NAMALWA (cell line): ENCODE measurements at regions not wholly inside any gene's neighbourhood (a gene's known extent, or its start where the extent isn't known, plus 50 kb on each side); places are given as distances from the start of the nearest gene placed in this dataset.

Source experiments
- DNase-seq: peaks from one replicate; pipeline ENCODE4 v3.0.0-alpha.2; 2015; ENCODE audit warnings: low spot score

DNA sequence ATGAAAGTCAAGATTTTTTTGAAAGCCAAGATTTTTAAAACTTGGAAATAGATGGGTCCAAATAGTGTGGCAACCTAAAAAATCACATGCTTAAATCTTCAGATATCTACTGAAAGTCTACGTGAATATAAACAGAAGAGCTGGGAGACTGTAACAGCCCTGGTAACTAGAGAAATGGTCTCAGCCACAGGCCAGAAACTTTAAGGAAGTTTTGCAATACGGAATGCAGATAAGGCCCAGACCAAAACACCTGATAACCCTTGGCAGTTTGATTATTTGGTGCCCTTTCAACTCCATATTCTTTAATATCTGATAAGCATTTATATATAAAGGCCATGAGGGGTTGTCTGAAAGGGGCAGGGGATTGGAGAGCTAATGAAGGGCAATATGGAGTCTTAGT is 537.3 kb upstream of the TGFBR2 start:
- no peak for DNase-seq

DNA sequence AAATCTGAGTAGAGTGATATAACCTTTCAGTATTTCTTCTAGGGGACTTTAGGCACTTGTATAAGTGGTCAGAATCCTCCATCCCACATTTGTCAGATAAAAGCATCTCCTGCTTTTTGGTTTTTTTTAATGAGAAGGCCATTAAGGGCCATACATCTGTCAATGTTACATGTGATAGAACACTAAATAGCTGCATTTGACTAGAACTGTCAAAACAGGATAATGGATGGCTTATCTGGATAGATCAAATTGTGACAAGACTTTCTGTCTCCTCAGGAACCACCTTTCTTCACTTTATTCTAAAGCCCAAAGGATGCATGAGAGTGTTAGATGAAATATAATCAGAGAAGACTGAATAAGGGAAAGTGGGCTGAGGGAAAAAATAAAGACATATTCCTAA is 533.4 kb upstream of the TGFBR2 start:
- no peak for DNase-seq

DNA sequence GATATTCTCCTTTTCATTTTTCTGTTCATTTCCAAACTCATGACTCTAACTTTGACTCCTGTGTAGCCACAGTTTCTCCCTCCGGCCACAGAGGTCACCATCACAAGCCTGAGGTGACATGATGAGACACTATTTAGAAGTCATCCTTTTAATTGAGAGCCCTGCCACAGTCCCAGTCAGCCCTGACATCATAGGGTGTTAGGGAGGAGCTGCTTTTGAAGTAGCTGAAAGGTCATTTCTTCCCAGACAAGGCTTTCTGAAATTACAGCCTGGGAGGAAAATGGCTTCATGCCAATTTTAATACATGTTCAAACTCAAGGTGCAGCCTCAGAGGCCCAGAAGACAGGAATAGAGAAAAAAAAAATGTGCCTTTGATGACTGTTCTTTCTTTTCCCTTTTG is 532.8 kb upstream of the TGFBR2 start:
- no peak for DNase-seq

DNA sequence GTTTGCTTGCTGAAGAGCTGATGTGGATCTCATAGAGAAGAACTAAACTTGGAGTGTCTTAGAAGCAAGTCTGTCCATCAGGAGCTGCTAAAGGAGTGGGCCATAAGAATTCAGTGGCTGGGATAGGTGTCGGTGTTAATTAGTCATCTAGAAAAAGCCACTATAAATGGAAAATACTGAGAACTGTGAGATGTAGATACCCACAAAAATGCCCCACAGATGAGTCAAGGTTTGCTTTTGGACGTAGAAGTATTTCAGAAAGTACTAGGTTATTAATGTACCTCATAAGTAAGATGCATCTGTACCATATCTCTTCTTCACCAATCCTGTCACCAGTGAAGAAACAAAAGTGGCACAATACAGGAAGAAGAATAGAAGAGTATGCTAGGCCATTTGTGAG is 530.9 kb upstream of the TGFBR2 start:
- no peak for DNase-seq

DNA sequence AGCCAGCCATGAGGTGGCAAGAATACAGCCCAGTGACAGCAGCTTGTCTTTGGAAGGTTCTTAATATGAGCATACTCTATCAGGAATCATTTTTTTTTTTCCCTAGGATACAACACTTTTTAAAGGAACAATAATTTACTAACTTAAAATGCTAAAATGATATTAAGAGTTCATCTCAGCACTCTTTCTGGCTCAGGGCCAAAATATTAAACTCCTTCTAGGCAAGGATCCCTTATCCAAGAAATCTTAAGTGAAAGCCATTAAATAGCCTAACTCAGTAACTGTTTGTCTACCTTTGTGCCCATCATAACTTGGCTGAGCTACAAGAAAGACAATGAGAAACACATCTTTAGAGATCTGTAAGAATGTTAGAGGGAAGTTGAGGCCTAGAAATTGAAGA is 529.5 kb upstream of the TGFBR2 start:
- DNase-seq: no peak

DNA sequence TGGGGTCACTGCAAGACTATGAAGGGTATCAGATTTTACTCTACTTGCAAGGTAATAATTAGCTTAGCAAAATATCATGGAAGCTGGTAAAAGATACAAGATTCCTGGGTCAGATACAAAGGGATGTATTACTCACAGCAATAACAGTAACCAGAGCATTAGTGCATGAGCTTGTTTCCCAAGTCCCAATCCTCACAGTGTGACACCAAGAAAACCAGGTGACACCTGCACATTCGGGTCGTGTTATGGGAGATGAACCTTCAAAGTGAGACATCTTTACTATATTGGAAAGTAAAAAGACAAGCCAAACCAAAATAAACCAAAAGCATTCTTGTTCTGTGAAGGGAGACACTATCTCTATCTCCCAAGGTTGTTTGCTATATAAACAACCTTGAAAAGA is 528.7 kb upstream of the TGFBR2 start:
- no peak for DNase-seq

DNA sequence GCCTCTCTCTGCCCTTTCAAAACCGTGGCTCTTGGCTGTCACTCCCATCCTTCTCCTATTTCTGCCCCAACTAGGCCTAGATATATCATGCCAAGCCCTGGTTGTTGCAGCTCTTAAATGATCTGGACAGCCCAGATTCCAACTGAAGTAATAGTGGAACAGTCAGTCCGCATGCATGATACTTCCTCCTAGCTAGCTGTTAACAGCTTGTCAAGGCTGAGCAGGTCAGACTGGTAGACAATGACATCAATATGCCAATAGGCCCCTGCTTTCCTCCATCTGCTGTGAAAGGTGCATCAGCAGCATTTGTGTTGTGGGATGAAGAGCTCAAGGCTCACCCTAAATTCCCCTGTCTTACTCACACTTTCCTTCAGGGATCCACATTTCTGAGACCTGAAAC is 527.7 kb upstream of the TGFBR2 start:
- no peak for DNase-seq

DNA sequence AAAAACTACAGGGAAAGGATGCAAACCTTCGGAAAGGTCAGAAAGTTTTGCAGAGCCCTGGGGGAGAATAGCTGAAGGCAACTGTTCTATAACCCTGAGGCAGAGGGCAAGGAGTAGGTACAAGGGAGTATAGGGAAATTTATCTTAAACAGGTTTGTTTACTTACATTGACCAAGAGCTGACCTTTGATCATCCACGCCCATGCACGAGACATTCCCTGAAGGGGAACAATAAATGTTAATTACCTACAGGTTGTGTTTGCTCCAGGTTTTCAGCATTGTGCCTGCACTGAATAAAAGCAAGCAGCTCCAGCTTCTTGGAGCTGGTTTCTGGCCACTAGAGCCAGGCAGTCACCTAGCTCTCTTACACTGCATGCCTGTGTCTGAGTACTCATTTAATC is 524.5 kb upstream of the TGFBR2 start:
- DNase-seq: no peak

DNA sequence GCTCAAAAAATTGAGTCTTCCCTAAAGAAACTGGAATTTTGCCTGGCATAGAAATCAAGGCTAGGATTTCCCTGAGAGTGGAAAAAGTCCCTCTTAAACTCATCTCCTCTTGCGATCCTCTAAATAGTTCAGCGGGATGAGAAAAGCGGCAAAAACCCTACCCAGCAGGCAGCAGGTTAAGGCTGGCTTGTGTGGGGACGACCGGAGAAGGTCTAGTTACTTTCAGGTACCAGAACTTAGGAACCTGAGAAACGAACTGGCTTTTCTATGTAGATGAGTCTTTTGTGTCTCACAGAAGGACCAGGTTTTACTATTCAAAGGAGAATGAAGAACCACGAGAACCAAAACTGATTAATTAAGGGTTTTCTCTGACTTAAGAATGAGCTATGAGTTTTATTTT is 523.7 kb upstream of the TGFBR2 start:
- no peak for DNase-seq

DNA sequence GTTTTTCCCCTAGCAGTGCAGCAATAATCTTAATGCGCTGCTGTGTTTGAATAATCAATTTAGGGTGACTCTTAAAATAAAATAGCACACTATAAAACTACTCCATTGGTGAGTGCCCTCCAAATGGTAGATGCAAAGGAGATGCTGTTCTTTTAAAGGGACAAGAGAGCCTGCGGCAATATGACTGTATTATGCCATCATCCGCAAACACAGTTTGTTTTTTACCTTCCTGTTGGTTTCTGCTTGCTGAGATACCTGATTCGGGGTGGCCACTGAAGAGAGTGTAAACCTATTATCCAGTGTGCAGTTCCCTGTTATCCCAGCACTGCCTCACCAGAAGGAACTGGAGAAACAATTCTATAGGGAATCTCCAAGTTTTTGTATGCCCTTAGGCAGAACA is 523.1 kb upstream of the TGFBR2 start:
- DNase-seq: no peak

DNA sequence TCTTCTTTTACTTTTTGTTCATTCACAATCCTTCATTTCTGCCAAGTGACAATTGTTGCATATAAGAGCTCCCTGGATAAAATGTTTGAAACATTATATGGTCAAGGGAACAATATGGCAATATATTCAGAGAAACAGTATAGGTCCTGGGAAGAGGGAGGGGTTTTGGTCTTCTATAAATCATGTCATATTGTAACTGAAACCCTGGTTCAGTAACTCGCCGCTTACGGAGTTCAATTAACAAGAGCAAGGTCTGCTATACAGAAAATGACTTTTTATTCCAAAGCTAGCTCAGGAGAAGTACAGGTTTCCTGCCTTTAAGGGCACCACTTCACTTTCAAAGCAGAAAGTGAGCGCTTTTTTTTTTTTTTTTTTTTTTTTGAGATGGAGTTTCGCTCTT is 522.1 kb upstream of the TGFBR2 start:
- no peak for DNase-seq

DNA sequence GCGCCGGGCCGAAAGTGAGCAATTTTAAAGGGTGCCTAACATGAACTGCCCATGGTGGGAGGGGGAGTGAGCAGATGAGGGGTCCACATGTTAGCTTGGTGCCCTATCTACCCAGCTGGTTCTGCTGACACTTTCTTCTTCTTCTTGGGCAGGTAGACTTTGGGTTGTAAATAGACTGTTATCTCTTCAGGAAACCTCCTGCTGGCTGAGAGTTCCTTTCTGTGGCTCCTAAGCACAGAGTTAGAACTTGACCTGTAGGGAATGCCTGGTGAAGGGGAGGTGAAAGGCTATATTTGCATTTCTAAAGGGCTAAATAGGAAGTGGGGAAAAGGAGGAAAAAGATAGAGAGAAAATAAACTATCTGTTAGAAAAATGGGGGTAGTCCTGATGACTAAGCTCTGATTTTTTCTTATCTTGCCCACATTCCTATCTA is 521.4 kb upstream of the TGFBR2 start:
- DNase-seq: no peak

DNA sequence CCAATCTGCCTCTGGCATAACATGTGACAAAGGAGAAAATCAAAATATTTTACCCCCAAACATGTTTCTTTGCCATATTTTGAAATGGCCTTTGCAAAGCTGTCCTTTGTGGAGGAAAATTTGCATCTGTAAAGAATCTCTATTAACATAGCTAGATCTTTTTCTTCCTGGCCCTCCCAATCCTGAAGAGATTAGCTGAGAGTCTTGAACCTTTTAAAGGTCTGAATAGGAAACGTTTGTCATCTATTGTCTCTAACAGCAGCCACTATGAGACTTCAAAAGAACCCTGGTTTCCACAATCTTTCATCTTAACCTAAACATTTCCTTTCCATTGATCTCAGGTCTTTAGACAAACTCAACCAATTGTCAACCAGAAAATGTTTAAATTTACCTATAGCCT is 520.9 kb upstream of the TGFBR2 start:
- DNase-seq: no peak

DNA sequence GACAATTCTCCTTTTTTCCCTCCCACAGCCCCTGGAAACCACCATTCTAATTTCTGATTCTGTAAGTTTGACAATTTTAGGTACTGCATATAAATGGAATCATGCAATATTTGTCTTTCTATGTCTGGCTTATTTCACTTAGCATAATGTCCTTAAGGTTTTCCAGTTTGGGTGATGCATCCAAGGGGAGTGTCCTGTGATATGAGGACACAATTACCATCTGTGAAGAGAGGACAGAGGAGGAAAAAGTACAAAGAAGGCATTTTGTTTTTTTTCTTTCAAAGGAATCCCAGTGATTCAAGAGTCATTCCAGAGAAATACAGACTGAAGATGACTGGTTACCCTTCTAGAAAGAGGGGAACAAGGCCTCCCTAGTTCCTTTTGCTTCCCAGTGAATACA is 514.7 kb upstream of the TGFBR2 start:
- DNase-seq: no peak

DNA sequence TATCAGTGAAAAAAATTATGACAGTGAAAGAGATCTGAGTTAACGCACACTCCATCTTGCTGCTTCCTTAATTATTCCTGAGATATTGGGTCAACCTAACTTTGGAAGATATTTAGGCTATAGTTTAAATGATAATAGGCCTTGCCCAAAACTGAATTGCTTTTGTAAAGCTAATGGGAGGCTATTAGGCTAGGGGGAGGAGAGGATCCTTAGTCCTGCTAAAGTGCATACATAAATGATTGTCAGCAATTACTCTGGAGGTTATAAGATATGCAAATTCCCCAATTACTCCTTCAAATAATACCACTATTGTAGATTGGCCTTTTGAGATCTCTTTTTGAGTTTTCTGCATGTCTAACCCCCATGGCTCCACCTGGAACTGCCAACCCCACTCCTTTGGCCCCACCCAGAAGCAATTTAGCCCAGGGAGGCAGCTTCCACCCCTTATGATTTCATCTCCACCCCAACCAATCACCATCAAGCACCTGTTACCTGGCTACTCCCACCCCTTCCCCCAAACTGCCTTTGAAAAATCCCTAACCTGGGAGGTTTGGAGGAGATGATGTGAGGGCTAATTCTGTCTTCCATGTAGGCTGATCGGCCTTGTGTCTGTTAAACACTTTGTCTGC is 509.3 kb upstream of the TGFBR2 start:
- no peak for DNase-seq

DNA sequence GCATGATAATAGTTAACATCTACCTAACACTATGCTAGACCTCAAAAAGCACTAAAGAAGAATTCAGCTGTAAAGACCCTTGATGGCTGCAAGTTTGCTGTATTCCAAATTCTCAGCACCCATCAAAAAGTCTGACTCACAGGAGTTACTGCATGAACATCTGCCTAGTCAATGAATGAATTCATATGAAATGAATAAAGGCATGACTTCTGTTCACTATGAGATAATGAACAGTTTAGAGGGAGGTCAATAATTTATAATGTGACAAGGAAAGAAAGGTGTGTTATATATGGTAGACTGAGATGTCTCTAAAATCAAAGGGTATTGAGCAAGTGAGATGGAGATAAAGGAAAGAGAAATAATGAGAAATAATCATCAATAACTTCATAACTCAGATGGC is 508.2 kb upstream of the TGFBR2 start:
- DNase-seq: no peak

DNA sequence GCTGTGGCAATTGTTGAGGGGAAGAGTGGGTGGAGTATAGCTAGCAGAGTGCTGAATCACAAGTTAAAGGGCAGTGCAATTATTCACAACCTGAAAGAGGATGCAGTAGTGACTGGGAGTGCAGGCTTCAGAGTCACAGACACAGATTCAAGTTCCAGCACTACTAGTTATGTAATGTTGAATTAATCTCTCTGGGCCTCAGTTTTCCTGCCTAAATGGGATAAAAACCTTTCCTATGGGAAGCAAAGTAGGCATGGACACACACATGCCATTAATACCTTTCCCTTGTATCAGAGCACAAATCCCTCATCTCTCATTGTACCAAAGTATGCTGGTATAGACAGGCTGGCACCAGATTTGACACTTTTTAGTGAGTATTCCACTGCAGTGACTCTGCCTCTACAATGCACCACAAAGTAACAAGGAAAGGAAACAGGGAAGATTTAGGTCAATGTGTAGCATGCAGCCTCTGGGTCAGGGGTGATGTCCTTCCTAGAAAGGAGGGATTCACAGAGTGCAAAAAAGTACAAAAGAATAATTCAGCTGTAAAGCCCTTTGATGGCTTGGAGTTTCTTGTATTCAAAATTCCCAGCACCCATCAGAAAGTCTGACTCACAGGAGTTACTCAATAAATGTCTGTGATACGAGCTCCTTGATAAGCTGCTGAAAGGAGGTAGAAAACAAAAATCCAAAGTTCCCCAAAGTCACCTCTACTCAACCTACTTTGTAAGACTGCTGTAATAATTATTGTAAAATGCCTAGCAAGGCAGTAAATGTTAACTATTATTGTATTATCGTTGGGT is 507.5 kb upstream of the TGFBR2 start:
- DNase-seq: no peak

DNA sequence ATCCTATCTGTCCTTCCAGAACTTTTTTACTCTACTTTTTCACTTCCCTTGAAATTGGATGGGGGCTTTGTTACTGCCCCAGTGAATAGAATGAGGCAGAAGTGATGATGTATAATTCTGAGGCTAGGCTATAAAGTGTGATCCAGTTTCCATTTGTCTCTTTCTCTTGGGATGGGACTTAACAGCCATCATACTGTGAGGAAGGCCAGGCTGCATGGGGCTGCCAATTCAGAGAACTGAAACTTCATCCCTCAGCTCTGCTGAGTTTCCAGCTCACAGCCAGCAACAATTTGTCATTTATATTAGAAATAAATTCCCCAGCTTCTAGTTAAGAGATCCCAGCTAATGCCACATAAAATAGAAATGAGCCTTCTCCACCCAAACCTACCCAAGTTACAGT is 504.0 kb upstream of the TGFBR2 start:
- DNase-seq: no peak

DNA sequence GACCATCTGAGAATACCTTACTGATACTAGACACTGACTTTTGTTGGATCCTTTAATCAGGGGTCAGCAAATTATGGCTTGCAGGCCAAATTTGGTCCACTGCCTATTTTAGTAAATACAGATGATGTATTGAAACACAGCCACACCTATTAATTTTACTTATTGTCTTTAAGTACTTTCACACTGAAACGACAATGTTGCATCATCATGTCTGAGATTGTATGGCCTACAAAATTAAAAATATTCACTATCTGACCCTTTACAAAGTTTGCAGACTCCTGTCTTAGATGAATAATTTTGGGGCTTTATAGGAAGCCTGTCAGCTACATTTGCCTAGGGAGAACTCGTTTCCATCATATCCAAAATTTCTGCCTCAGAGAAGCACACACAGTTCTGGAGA is 503.2 kb upstream of the TGFBR2 start:
- no peak for DNase-seq

DNA sequence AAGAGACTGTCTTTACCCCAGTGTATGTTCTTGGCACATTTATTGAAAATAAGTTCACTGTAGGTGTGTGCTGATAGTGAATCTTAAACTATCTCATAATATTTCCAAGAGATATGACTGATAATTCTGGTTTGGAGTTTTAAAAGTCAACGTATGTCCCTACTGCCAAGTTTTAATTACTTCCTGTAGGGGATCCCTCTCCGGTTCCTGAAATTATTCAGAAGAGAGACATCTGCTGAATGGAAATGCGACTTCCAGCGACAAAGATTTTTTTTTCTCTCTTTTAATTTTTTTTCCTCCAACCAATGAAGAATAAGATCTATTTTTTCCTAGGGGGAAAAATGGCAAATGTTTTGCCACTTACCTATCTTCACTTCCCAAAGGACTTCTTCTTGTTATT is 498.9 kb upstream of the TGFBR2 start:
- DNase-seq: no peak

DNA sequence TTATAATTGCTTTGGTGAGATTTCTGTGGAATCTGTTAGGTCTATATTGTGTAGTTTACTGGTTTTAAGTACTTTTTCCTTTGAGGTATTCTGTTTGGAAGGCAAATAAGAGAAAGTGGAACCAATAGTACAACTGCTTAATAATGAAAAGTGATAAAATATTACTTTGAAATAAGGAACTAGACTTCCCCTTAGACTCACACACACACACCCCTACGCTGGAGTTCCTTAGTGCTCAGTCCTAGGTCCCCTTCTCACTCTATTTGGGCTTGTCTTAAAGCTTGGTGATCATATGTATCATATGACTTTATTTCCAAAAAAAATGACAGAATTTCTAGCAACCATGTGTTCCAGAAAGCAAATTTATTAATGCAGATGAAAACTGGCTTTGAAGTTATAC is 494.0 kb upstream of the TGFBR2 start:
- no peak for DNase-seq

DNA sequence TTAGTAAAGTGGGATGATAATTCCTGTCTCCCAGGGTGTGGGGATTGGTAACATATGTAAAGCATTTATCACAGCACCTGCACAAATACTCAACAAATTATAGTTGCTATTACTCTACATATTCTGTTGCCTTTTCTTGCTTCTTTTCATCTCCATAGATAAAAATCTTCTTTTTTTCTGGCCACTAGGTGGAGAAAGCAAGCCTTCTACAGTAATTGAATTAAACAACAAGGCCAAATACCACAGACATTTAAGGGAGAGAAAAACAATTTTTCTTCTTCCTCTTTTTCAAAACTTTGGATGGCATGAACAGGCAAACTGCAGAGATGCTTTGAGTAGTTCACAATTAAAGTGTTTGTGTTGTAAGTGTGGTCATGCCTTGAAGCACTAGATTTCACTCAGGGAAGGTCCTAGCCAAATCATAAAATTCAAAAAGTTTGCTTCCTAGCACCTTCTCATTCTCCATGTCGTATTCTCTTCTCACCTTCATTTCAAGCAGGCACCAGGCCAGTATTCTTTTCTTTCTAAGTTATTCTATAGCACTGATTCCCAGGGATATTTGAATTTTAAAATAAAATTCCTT is 493.4 kb upstream of the TGFBR2 start:
- DNase-seq: peak; percentile 66

DNA sequence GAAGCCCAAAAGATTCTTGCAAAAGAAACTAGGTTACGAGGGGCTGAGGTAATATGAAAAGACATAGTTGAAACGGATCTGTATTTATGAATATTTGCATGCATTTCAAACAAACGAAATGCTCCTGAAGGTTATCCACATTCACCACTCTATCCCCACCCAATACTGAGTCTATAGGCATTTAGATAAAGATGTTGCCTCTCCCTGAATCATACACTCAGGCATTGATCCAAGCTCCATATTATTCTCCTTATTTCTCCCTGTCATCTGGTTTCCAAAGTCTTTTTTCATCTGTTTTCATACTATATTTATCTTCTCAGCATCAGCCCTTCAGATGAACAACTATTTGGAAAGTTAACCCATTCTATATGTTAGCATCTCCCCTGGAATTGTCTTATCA is 492.5 kb upstream of the TGFBR2 start:
- no peak for DNase-seq

DNA sequence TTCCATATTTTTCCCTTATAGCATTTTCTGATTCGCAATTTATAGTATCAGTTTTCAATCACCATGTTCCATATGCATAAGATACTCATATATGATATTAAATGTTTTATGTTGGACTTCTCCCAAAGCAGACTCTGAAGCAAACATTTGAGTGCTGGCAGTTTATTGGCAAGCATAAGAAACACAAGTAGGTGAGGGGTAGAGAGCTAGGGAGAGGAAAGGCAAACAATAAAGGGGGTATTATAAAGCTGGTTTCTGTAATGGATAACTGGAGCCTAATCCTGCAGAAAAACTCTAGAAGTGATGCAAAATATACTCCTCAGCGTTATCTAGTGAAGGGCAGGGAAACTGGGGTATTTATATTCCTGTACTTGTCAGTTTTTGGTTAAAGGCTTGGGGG is 491.5 kb upstream of the TGFBR2 start:
- DNase-seq: no peak
